A549 (cell line): ENCODE measurements at regions not wholly inside any gene's neighbourhood (a gene's known extent, or its start where the extent isn't known, plus 50 kb on each side); places are given as distances from the start of the nearest gene placed in this dataset.
"Not testable (repeated sequence)": the region's sequence is repeated elsewhere in the genome, so short reads cannot be mapped to it uniquely, and the experiment has no call there.

Experiments
- ATAC-seq, 2 experiments: fragments of 200-7000 bp in 1 of 2; fragments of >200 bp in 1 of 2; cut with Nextera tagmentation in 1 of 2; cut with Tn5 transposase in 1 of 2; 3 replicates each; pipeline versions ENCODE4 v1.8.0 to v1.9.1; 2018 to 2020; ENCODE audit warnings: mild to moderate bottlenecking in 1 of 2, moderate library complexity in 1 of 2
- CTCF ChIA-PET: fragments of 300-600 bp; sonication (Branson Sonifier 250); formaldehyde crosslinking; extraction: SDS; loops from one replicate; lab custom pipeline; 2021; ENCODE audit warnings: antibody characterized with exemption, inconsistent platforms; lab: Yijun Ruan, JAX
- POLR2A ChIA-PET: fragments of 350-600 bp; formaldehyde crosslinking; extraction: SDS; loops from one replicate; lab custom pipeline; 2021; ENCODE audit warnings: antibody characterized with exemption, inconsistent platforms; lab: Yijun Ruan, JAX
- DNase-seq, 2 experiments: peaks; one replicate each; pipeline versions ENCODE4 v3.0.0 to v3.0.0-alpha.2; 2011 to 2016; ENCODE audit warnings: low read depth in 1 of 2, low spot score in 1 of 2
- FAIRE-seq: peaks from 2 replicates; lab custom pipeline; 2011; peaks lifted over from hg19 to GRCh38; lab: Jason Lieb, UNC
- H3K27ac ChIP-seq, 2 experiments: fragments of >200 bp; sonication (Bioruptor Twin); formaldehyde crosslinking; 3 replicates each; pipeline ENCODE4 v1.5.1; 2016 to 2017
- H3K4me1 ChIP-seq: fragments of >200 bp; sonication (Bioruptor Twin); formaldehyde crosslinking; 3 replicates; pipeline ENCODE4 v1.6.1; 2016
- H3K4me2 ChIP-seq: fragments of >200 bp; sonication (Bioruptor Twin); formaldehyde crosslinking; 3 replicates; pipeline ENCODE4 v1.6.1; 2016
- H3K4me3 ChIP-seq: fragments of >200 bp; sonication (Bioruptor Twin); formaldehyde crosslinking; 3 replicates; pipeline ENCODE4 v1.5.1; 2016
- H3K9me3 ChIP-seq: fragments of >200 bp; sonication (Bioruptor Twin); formaldehyde crosslinking; 3 replicates; pipeline ENCODE4 v1.6.1; 2016
- CBX2 ChIP-seq: fragments of 200-600 bp; sonication (generic); IDR thresholded peaks from 2 replicates; pipeline ENCODE4 v1.6.1; 2016; ENCODE audit warnings: low read depth, mild to moderate bottlenecking, borderline replicate concordance
- CEBPB ChIP-seq, 2 experiments: fragments of >200 bp in 1 of 2; sonication (Bioruptor Twin) in 1 of 2; formaldehyde crosslinking in 1 of 2; IDR thresholded peaks; 2 replicates each; pipeline ENCODE4 v1.6.1; 2012 to 2016
- E2F6 ChIP-seq: IDR thresholded peaks from 2 replicates; pipeline ENCODE4 v1.6.1; 2012; ENCODE audit warnings: low read depth, borderline replicate concordance
- EP300 ChIP-seq, 2 experiments: fragments of >200 bp; sonication (Bioruptor Twin); formaldehyde crosslinking; IDR thresholded peaks; 2 replicates in 1 of 2; 3 replicates in 1 of 2; pipeline ENCODE4 v1.6.1; 2016 to 2017
- ESRRA ChIP-seq: fragments of 150-350 bp; IDR thresholded peaks from 2 replicates; pipeline ENCODE4 v1.6.1; 2014; ENCODE audit warnings: mild to moderate bottlenecking, low read length, borderline replicate concordance
- MAX ChIP-seq: IDR thresholded peaks from 2 replicates; pipeline ENCODE4 v1.6.1; 2012
- MYC ChIP-seq: IDR thresholded peaks from 2 replicates; pipeline ENCODE4 v1.6.1; 2012; ENCODE audit warnings: mild to moderate bottlenecking, inconsistent platforms, low read length, improper control_type of control experiment, borderline replicate concordance
- PHF8 ChIP-seq: fragments of 200-600 bp; sonication (generic); IDR thresholded peaks from 2 replicates; pipeline ENCODE4 v1.6.1; 2016; ENCODE audit warnings: low read depth, mild to moderate bottlenecking, antibody characterized with exemption, moderate library complexity, borderline replicate concordance
- POLR2AphosphoS2 ChIP-seq: conservative IDR thresholded peaks from 2 replicates; pipeline ENCODE4 v1.6.1; 2012; ENCODE audit warnings: low read length, improper control_type of control experiment, inconsistent platforms
- RAD21 ChIP-seq, 2 experiments: fragments of >200 bp in 1 of 2; sonication (Bioruptor Twin) in 1 of 2; formaldehyde crosslinking in 1 of 2; IDR thresholded peaks in 1 of 2; conservative IDR thresholded peaks in 1 of 2; 2 replicates in 1 of 2; 3 replicates in 1 of 2; pipeline ENCODE4 v1.6.1; 2012 to 2018; ENCODE audit warnings: inconsistent platforms in 1 of 2
- RARB ChIP-seq: fragments of 250-450 bp; sonication (Bioruptor Pico); IDR thresholded peaks from 2 replicates; pipeline ENCODE4 v1.8.0; 2021; ENCODE audit warnings: mild to moderate bottlenecking, moderate library complexity
- RFX5 ChIP-seq: fragments of 450-650 bp; IDR thresholded peaks from 2 replicates; pipeline ENCODE4 v1.7.1; 2014; ENCODE audit warnings: antibody characterized with exemption, mild to moderate bottlenecking, moderate library complexity
- USF2 ChIP-seq: fragments of 450-650 bp; IDR thresholded peaks from 2 replicates; pipeline ENCODE4 v1.6.1; 2014; ENCODE audit warnings: antibody characterized with exemption
- ZSCAN20 ChIP-seq: fragments of 250-450 bp; sonication (Bioruptor Pico); IDR thresholded peaks from 2 replicates; pipeline ENCODE4 v1.8.0; 2022; ENCODE audit warnings: mild to moderate bottlenecking, moderate library complexity
- WGBS: methylation state at CpG from one replicate; pipeline ENCODE4 v1.1.6; 2017; ENCODE audit errors: missing lambda C conversion rate; 5-methylcytosine and 5-hydroxymethylcytosine counted together

- no peak overlapping the region for H3K27ac ChIP-seq
- H3K4me2 ChIP-seq: no peak overlapping the region
- FAIRE-seq: no peak
- ChIA-PET POLR2A (no interaction called here), CTCF (interaction anchor here (1.2 kb wide), 1 partner anchor 418 kb away, joined by 3 read pairs; no protein-coding TSS in a partner anchor)
- H3K4me3 ChIP-seq: no peak overlapping the region
- DNase-seq: no peak
- 38% methylated on average over 1 of the region's 1 CpG for WGBS
- H3K9me3 ChIP-seq: no peaks in the 10 kb centered on the region
- no peak for ATAC-seq
- no peak for TF ChIP-seq POLR2AphosphoS2
- H3K4me1 ChIP-seq: no peaks in the 10 kb centered on the region
Measured at GRCh38 chr1:59204001-59204400, 92.9 kb upstream of the FGGY start.

GRCh38 chr1:59206616-59207015 lies 90.3 kb upstream of the FGGY start:
- CTCF ChIA-PET, FAIRE-seq: not testable (repeated sequence)

GRCh38 chr1:59210430-59210829 lies 86.5 kb upstream of the FGGY start:
- FAIRE-seq, H3K4me1 ChIP-seq, POLR2A ChIA-PET, H3K4me3 ChIP-seq, H3K9me3 ChIP-seq, CTCF ChIA-PET, H3K27ac ChIP-seq, DNase-seq, H3K4me2 ChIP-seq, ATAC-seq: not testable (repeated sequence)
- 56% methylated on average over 3 of the region's 3 CpGs for WGBS

More at GRCh38 chr1:59206616-59207015, 90.3 kb upstream of the FGGY start:
- H3K9me3 ChIP-seq, ATAC-seq, H3K27ac ChIP-seq, POLR2A ChIA-PET, H3K4me3 ChIP-seq, H3K4me1 ChIP-seq, DNase-seq, H3K4me2 ChIP-seq: not testable (repeated sequence)
- WGBS: 60% methylated on average over 1 of the region's 4 CpGs

- ATAC-seq (no peak), FAIRE-seq (no peak), DNase-seq (no peak)
- Histone ChIP-seq H3K4me1 (no peaks in the 10 kb centered on the region), H3K4me3 (no peak overlapping the region), H3K4me2 (no peak overlapping the region), H3K27ac (no peak overlapping the region), H3K9me3 (no peaks in the 10 kb centered on the region)
- CTCF ChIA-PET: interaction anchor here (1.3 kb wide), 1 partner anchor 31 kb away, joined by 4 read pairs; no protein-coding TSS in a partner anchor
- TF ChIP-seq ZSCAN20 (CRISPR knock-in tag) (no peak), MAX (no peak), RAD21 (conservative IDR thresholded peaks at IDR 0.05 in 1 of 2, IDR thresholded peaks at IDR 0.05 in 1 of 2) (no peak), ESRRA (no peak), CBX2 (no peak), E2F6 (no peak), MYC (no peak), EP300 (IDR thresholded peaks at IDR 0.05) (no peak), RFX5 (no peak), USF2 (no peak), CEBPB (IDR thresholded peaks at IDR 0.05) (no peak), PHF8 (no peak), RARB (CRISPR knock-in tag) (no peak)
- 61% methylated on average over 3 of the region's 3 CpGs for WGBS
- POLR2A ChIA-PET: no interaction called here
Measured at GRCh38 chr1:59212706-59213105, 84.2 kb upstream of the FGGY start.
